ENCODE measurements at regions not wholly inside any gene's neighbourhood (a gene's known extent, or its start where the extent isn't known, plus 50 kb on each side); places are given as distances from the start of the nearest gene placed in this dataset.

- Mint-ChIP-seq H3K9me3 (peaks cover 0 to 4% (median 0%) of the 10 kb centered on the region in 7 donors), H3K4me3 (no peak overlapping the region), H3K4me1 (no peaks in the 10 kb centered on the region), H3K36me3 (no peaks in the 10 kb centered on the region), H3K27ac (no peak overlapping the region), H3K27me3 (ENCODE audit: low read depth in 3 of 3) (no peaks in the 10 kb centered on the region)
- no peaks in the 10 kb centered on the region for H4K20me1 ChIP-seq (ENCODE audit: insufficient read depth, low read length)
- no peaks in the 10 kb centered on the region for H3K79me2 ChIP-seq (ENCODE audit: insufficient read depth, low read length)
- no peak overlapping the region for H2AFZ ChIP-seq (ENCODE audit: insufficient read depth, low read depth, low read length, poor library complexity, severe bottlenecking)
- TF ChIP-seq, protein P1, sequence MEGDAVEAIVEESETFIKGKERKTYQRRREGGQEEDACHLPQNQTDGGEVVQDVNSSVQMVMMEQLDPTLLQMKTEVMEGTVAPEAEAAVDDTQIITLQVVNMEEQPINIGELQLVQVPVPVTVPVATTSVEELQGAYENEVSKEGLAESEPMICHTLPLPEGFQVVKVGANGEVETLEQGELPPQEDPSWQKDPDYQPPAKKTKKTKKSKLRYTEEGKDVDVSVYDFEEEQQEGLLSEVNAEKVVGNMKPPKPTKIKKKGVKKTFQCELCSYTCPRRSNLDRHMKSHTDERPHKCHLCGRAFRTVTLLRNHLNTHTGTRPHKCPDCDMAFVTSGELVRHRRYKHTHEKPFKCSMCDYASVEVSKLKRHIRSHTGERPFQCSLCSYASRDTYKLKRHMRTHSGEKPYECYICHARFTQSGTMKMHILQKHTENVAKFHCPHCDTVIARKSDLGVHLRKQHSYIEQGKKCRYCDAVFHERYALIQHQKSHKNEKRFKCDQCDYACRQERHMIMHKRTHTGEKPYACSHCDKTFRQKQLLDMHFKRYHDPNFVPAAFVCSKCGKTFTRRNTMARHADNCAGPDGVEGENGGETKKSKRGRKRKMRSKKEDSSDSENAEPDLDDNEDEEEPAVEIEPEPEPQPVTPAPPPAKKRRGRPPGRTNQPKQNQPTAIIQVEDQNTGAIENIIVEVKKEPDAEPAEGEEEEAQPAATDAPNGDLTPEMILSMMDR (IDR thresholded peaks at IDR 0.05), result no peak
- H3K27me3 ChIP-seq (ENCODE audit: control insufficient read depth in 2 of 2, insufficient read depth in 2 of 2, low read length in 2 of 2), result no peaks in the 10 kb centered on the region
- intact Hi-C loops (cut with micrococcal nuclease), result no loop called here
- H3K36me3 ChIP-seq (replicated peaks in 1 of 2; ENCODE audit: control insufficient read depth in 1 of 2, insufficient read depth in 2 of 2, low read length in 2 of 2), result no peaks in the 10 kb centered on the region
- H3K4me1 ChIP-seq (ENCODE audit: control insufficient read depth in 1 of 2, insufficient read depth in 2 of 2, low read length in 2 of 2), result no peaks in the 10 kb centered on the region
- no peak for DNase-seq
- H3K9me3 ChIP-seq (replicated peaks in 1 of 2; ENCODE audit: control insufficient read depth in 1 of 2, insufficient read depth in 1 of 2, low read length in 2 of 2), result no peaks in the 10 kb centered on the region
- WGBS (ENCODE audit: insufficient coverage), result 100% methylated on average over 1 of the region's 3 CpGs
- no peak overlapping the region for H3K9ac ChIP-seq (ENCODE audit: insufficient read depth, low read length, poor library complexity, severe bottlenecking)
- no peak overlapping the region for H3K4me2 ChIP-seq (replicated peaks; ENCODE audit: extremely low read depth, low read length, poor library complexity, severe bottlenecking)
- no peak overlapping the region for H3K27ac ChIP-seq (ENCODE audit: low read depth in 1 of 2, low read length in 2 of 2)
- no peak overlapping the region for H3K4me3 ChIP-seq (replicated peaks in 1 of 3; ENCODE audit: low read depth in 2 of 3, low read length in 3 of 3)
Observed at GRCh38 chr2:210899131-210899530, 342.7 kb downstream of the CPS1 start.

DNA sequence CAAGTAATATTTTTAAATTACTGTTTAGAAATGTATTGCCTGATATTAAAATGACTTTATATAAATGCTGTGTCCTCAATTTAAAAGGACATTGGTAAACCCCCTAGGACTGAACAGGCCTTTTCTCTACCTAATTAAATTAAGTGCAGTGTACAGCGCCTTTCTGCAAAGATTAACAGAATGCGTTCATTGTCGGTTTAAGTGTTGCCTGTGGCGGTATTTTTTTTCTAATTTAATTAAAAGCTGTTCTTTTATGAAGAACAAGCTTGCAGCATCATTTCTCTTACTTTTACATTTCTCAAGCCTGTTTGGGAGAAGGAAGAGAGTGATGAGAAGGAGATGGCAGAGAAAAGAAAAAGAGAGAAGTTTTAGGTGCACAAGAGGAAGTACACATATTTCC is 344.9 kb downstream of the CPS1 start:
- Mint-ChIP-seq H3K4me1 (no peaks in the 10 kb centered on the region), H3K27me3 (ENCODE audit: low read depth in 3 of 3) (no peaks in the 10 kb centered on the region), H3K36me3 (no peaks in the 10 kb centered on the region), H3K27ac (no peak overlapping the region), H3K9me3 (peaks cover 0 to 4% (median 0%) of the 10 kb centered on the region in 7 donors), H3K4me3 (no peak overlapping the region)
- WGBS (ENCODE audit: insufficient coverage), result no CpG with 5 or more reads among the region's 4 CpGs
- H3K9me3 ChIP-seq (replicated peaks in 1 of 2; ENCODE audit: control insufficient read depth in 1 of 2, insufficient read depth in 1 of 2, low read length in 2 of 2), result no peaks in the 10 kb centered on the region
- TF ChIP-seq, protein P1 (IDR thresholded peaks at IDR 0.05), result no peak
- no peak overlapping the region for H3K4me3 ChIP-seq (replicated peaks in 1 of 3; ENCODE audit: low read depth in 2 of 3, low read length in 3 of 3)
- intact Hi-C loops (cut with micrococcal nuclease), result no loop called here
- no peak overlapping the region for H2AFZ ChIP-seq (ENCODE audit: insufficient read depth, low read depth, low read length, poor library complexity, severe bottlenecking)
- no peak overlapping the region for H3K27ac ChIP-seq (ENCODE audit: low read depth in 1 of 2, low read length in 2 of 2)
- H3K79me2 ChIP-seq (ENCODE audit: insufficient read depth, low read length), result no peaks in the 10 kb centered on the region
- no peaks in the 10 kb centered on the region for H3K4me1 ChIP-seq (ENCODE audit: control insufficient read depth in 1 of 2, insufficient read depth in 2 of 2, low read length in 2 of 2)
- H3K27me3 ChIP-seq (ENCODE audit: control insufficient read depth in 2 of 2, insufficient read depth in 2 of 2, low read length in 2 of 2), result no peaks in the 10 kb centered on the region
- no peaks in the 10 kb centered on the region for H3K36me3 ChIP-seq (replicated peaks in 1 of 2; ENCODE audit: control insufficient read depth in 1 of 2, insufficient read depth in 2 of 2, low read length in 2 of 2)
- H3K9ac ChIP-seq (ENCODE audit: insufficient read depth, low read length, poor library complexity, severe bottlenecking), result no peak overlapping the region
- no peak for DNase-seq
- no peak overlapping the region for H3K4me2 ChIP-seq (replicated peaks; ENCODE audit: extremely low read depth, low read length, poor library complexity, severe bottlenecking)
- H4K20me1 ChIP-seq (ENCODE audit: insufficient read depth, low read length), result no peaks in the 10 kb centered on the region
